ENCODE measurements at regions not wholly inside any gene's neighbourhood (a gene's known extent, or its start where the extent isn't known, plus 50 kb on each side); places are given as distances from the start of the nearest gene placed in this dataset.
"Not testable (repeated sequence)": the region's sequence is repeated elsewhere in the genome, so short reads cannot be mapped to it uniquely, and the experiment has no call there.

DNA sequence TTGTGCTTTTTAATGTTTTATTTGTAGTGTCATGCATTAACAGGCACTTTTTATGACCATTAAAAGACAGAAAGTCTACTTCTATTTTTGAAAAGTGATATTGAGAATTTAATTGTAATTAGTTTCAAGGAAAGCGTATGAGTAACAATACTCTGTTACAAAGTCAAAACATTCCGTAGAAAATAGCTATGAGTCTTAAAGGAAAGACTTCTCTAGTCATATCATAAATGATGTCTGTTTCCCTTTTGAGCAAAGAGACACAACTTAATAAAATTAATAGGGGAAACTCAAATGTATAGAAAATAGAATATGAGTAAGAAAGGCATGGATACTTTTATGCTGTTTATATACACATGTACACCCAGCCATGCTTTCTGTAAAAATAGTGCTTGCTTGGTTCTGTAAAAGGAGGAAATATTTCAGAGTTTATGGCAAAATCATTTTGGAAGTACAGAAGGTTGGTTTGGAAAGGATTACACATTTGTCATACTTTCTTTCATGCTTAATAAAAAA is 107.8 kb upstream of the AHI1 start:
- DNase-seq, result no peak

DNA sequence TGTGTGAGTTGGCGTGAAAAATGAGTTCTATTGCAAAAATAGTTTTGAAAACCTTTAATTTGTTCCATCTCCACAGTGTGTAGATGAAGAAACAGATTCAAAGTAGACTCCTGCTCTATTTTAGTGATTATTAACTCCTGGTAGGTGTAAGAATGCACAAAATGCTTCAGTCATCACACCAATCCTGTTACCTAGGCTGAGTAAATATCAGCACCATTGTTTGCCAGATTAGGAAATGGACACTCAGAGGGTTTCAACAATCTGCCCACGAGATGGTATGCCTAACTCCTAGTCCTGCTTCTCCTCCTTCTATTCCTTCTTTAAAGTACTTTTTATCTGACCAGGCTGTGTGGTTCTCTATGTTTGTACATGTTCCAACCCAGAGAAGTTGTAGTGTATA is 108.9 kb upstream of the AHI1 start:
- DNase-seq, result no peak

DNA sequence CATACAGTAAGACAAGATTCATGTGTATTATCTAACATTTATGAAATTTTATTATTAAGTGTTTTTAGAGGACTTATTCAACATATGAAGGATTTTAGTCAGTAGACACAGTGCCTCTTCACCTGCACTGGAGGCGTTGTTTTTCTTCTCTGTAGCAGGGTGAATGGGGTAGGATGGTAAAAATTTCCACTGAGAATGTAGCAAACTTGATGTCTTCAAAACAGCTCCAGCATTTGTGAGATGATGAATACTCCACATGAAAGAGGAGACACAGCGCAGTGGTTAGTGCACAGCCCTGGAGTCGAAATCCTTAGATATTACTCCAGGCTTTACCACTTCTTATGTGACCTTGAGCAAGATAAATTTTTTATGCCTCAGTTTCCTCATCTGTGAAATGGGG is 110.5 kb upstream of the AHI1 start:
- no peak for DNase-seq

DNA sequence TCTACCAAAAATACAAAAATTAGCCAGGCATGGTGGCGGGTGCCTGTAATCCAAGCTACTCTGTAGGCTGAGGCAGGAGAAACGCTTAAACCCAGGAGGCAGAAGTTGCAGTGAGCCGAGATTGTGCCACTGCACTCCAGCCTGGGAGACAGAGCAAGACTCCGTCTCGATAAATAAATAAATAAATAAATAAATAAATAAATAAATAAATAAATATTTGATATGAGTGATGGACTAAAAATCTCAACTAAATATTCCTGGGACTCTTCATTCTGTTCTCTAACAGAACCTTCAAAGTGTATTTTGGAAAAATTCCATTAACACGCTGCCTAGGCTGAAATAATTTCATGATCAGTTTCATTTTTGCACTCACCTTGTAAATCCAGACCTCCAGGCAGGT is 112.7 kb upstream of the AHI1 start:
- DNase-seq, result not testable (repeated sequence)

DNA sequence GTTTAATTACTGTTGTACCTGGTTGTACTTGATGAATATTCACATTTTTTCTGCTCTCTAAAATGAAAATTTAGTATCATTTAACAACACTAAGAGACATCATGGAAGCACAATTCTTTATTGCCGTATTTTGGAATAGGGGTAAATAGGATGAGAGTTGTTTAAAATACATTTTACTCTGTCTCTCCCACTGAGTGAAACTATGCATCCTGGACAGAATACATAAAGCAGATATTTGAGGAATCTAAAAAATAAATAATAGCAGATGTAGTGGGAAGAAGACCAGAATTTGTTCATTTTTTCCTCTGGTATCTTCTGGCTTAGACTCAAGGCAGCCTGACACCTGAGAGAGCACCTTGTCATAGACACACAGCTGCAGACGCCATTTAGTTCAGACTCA is 119.1 kb upstream of the AHI1 start:
- no peak for DNase-seq

DNA sequence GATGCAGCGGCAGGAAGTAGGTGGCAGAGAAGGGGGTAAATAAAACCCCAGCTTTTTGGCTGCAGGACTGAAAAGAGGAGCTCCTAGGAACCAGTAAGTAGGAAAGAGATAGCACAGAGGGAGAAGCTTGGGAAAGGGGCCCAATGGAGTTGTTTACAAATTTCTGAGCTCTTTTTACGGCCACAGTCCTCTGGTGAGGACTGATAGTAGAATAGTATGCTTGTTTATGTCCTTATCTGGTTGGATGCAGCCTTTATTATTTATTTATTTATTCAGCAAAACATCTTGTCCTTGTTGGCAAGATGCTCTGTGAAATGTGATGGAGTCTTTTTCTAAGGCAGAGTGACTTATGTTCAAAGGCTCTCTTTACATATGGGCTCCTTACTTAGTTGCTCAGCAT is 119.7 kb upstream of the AHI1 start:
- no peak for DNase-seq

DNA sequence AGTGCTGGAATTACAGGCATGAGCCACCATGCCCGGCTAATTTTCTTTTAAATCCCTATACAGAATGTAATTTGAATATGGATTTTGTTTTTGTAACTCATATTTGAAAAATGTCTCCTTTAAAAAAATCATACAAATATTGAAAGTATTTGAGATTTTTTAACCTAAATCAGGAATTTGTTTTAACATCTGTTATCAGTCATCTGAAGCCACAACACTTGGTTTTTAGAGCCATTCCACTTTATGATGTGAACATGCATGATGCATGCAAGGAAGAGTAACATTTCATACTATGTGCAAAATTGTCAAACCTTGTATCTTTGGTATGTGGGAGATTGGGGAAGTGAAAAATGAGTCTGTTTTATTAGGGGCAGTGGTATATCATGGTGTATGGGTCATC is 124.5 kb upstream of the AHI1 start:
- no peak for DNase-seq

DNA sequence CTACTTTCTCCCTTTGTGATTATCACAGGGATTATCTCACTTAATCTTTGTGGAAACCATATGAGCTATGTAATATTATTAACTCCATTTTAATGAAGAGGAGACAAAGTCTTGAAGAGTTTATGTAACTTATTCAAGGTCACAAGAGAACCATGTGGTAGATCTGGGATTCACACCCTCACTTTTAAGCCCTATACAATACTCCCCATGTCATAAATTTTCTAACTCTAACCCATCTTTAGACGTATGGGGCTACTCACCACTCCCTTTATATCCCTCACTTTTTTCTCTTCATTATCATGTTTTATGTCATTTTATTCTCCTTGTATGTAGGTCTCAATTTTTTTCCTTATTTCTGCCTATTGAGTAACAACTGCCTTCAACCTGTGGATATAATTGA is 126.4 kb upstream of the AHI1 start:
- no peak for DNase-seq

DNA sequence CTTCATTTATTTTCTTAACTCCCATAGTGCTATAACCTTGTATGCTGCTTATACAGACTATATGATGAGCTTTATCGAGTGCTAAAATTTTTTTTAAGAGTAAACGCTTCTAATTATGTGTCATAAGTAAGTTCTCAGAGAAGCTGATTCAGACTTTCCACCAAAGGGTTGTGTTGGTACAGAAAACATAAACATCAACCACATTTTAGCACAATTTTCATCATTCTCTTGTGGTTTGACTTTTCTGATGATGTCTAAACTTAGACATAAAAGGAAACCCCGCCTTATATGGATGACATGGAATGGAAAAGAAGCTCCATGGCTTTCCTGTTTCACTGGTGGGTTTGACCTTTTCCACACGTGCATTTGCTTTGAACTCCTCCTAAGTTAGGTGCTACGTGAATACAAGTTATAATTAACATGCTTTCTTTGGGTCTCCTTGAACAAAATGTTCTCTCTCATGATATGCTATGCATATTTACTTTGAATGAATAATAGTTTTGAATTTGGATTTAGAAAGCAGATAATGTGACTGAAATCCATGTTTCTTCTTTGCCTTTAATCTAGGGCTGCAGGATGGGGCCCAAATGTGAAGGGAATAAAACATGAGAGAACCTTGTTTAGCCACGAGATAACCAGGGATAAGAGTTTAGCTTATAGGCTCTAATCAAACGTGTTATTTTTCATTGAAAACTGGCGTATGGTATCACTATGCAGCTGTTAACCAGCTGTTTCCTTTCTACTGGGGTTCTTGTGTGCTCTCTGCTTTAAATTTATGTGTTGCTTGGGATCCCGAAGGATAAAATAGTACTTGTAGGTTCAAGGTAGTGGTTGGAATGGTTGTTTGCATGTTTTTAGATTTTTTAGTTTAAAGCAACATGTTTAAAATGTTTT is 127.1 kb upstream of the AHI1 start:
- no peak for DNase-seq

DNA sequence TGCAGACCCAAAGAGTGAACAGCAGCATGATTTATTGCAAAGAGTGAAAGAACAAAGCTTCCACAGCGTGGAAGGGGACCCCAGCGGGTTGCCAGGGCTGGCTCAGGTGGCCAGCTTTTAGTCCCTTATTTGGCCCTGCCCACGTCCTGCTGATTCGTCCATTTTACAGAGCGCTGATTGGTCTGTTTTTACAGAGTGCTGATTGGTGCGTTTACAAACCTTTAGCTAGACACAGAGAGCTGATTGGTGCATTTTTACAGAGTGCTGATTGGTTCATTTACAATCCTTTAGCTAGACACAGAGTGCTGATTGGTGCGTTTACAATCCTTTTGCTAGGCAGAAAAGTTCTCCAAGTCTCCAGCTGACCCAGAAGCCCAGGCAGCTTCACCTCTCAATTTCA is 128.5 kb upstream of the AHI1 start:
- DNase-seq, result not testable (repeated sequence)

DNA sequence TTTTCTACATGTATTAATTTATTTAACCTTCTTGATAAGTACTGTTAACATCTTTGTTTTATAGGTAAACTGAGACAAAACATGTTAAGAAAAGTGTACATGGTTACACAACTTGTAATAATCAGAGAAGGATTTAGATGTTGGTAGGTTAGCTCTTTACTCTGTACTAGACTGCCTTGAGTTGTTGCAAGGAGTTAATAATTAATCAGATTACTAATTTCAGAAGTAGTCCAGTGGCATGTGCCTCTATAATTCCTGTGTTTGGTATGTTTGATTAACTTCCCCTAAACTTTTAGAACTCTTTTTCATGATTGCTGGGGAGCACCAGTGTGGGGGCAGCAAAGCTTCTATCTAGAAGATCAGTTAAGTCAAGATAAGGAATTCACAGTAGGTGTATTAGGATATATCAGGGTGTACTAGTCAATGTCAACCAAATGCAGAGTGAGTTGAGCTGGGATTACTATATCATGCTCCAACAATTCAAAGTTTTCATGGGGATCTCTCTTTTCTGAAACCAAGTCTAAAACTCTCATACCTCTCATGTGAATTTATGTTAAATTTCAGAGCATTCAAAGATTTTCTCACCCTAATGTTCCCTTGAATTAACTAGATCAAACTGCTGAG is 129.7 kb upstream of the AHI1 start:
- DNase-seq, result no peak

DNA sequence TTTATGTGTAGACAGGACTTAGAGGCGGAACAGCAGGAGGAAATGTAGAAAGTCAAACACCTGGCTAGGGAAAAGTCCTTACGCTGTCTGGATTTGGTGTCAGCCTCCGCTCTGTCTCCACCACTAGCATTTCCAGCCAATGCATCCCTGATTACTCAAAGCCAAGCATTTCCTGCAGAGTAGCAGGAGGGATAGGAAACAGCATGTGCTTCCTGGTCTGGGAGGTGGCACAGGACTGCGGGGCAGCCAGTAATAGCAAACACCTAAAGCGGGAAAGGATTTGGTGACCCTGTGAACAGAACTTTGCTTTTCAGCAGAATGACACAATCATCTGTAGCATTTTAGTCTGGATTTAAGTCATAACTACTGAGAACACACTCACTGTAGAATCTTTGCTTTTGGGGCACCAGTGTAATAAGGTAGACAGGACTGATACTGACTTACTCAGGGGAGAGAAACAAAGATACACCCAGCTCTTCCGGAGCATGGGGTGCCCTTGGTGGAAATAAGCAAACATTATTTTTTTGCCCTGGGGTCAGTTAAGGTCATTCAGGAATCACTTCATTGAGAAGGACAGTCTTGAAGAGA is 133.3 kb upstream of the AHI1 start:
- no peak for DNase-seq

DNA sequence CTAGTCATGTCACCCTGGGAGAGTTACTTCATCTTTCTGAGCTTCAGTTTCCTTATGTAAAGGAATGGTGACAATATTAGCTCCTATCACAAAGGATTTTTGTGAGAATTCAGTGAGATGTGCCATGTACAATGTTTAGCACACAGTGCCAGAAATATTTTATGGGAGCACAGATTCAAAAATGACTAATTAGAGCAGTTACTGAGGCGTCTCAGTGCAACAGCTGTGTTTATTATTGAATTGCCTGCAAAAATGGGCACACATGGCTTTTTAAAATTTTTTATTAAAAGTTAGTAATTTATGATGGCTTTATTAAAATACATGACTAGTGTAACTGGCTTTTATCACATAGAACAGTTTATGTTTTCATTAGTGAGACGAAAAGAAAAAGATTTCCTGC is 134.3 kb upstream of the AHI1 start:
- no peak for DNase-seq

DNA sequence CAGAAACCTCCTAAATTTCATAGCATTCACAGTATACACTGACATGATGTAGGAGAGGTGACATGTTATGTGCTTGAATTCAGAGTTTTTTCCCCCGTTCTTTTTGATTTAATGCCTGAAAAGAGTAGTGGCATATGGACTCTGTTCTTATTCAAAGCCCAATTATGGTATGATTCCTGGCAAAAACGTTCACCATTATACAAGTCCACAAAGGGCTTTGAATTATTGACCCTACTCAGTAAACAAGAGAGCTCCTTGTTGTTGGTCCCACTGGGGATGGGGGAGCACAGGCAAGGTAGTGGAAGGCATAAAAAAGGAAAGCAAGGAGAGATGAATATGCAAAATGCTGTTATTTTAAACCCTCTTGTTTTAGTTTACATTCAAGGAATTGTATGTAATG is 136.0 kb upstream of the AHI1 start:
- no peak for DNase-seq

DNA sequence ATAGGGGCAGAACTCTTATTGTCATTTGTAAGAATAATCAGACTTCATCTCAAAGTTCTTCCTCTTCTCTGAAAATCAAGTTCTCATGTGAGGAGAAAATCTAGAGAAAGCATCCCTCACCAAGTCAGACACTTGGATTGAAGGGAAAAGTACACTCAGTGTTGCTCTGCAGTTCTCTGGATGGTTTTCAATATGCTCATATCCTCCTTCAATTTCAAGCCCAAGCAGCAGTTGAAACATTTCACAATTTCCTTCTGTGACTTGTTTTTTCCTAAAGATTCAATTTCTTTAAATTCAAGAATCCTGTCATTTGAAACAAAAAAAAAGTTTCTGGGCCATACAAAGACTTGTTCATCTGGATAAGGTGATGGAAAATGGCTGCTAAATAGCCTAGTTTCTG is 140.2 kb upstream of the AHI1 start:
- no peak for DNase-seq

DNA sequence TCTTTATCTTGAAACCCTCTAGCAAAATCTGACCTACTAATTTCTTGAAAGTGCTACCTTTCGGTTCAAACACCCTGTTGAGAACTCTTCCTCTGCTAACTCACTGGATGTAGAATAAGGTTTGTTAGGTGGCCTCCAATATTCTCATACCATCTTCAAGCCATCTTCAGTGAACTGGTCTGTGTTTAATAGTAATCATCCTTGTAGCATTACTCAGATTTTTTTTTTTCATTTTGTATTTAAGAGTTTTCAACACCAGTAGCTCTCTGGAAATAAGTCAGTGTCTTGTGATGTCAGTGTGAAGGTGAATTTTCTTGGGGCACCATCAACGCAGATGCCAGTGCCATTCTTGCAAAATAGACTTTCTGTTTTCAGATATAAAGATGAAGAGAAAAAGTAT is 140.6 kb upstream of the AHI1 start:
- DNase-seq, result no peak

DNA sequence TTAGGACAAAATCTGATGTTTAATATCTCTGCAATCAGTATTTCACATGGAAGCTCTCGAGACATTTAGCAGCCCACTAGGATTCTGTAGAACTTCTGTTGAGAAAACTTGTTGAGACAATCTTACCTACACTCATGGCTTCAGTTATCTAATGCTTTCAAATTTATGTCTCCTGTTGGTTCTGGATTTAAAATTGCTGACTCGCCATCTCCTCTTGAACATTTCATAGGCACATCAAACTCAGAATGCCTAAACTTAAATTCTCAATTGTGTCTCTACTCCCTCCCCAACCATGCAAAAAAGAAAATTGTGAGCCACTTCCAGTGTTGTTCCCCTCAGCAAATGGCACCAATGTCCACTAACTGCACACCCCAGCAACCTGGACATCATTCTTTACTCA is 142.5 kb upstream of the AHI1 start:
- DNase-seq, result no peak

DNA sequence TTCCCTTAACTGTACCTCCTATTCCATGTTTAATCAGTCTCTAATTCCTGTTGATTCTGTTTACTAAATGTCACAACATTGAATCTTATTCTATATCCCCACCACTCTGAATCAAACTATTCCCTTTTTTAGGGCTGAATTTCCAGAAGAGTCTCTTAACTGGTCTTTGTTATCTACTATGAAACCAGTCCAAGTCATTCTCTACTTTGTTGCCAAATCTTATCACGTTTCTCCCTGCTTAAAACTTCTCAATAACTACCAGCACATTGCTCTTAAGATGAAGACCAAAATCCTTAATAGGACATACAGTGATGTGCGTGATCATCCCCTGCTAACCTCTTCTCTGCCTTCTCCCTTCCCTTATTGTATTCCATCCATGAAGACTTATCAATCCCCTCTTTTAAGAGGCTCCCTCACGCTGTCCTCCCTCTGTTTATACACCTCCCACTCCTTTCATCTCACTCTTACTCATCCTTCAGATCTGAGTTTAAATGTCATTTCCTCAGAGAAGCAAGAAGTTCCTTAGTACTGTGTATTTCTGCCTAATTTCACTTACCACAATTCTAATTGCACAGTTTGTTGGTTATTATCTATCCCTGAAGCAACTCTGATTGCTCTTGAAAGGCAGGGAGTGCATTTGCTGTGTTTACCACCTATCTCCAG is 143.0 kb upstream of the AHI1 start:
- DNase-seq, result peak in 2 of 4 experiments; percentile 12 to 20

DNA sequence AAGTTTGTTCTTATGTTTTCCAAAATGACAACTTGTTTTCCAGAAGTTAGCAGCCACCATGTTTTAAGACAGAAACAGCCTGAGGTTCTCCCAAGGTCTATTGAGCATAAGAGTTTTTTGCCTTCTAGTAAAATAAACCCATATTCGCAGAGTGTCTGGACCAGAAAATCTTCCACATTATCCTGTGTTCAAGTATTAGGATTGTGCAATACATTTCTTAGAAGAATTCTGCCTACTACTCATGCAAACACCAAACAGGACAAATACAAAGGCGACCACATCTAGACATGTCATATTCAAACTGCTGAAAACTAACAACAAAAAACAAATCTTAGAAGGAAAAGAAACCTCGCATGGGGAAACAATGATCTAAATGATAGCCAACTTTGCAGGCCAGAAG is 145.4 kb upstream of the AHI1 start:
- DNase-seq, result no peak

DNA sequence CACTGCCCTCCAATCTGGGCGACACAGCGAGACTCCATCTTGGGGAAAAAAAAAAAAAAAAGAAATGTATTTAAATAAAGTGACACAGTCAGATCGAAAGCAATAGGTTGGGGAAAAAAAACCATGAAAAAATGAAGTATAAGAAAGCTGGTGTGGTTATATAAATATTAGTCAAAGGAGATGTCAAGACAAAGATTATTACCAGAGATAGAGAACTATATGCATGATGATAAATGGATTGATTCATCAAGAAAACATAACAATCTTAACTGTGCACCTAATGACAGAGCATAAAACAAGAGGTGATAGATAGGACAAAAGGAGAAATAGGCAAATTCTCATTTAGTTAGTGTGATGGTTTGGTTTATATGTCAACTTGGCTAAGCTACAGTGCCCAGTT is 146.9 kb upstream of the AHI1 start:
- no peak for DNase-seq

DNA sequence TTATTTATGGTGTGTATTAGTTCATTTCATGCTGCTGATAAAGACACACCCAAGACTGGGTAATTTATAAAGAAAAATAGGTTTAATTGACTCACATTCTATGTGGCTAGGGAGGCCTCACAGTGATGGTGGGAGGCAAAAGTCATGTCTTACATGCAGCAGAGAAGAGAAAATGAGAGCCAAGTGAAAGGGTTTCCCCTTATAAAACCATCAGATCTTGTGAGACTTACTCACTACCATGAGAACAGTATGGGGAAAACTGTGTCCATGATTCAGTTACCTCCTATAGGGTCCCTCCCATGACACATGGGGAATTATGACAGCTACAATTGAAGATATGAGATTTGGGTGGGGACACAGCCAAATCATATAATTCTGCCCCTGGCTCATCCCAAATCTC is 150.0 kb upstream of the AHI1 start:
- peak in 1 of 4 experiments; percentile 1 for DNase-seq

DNA sequence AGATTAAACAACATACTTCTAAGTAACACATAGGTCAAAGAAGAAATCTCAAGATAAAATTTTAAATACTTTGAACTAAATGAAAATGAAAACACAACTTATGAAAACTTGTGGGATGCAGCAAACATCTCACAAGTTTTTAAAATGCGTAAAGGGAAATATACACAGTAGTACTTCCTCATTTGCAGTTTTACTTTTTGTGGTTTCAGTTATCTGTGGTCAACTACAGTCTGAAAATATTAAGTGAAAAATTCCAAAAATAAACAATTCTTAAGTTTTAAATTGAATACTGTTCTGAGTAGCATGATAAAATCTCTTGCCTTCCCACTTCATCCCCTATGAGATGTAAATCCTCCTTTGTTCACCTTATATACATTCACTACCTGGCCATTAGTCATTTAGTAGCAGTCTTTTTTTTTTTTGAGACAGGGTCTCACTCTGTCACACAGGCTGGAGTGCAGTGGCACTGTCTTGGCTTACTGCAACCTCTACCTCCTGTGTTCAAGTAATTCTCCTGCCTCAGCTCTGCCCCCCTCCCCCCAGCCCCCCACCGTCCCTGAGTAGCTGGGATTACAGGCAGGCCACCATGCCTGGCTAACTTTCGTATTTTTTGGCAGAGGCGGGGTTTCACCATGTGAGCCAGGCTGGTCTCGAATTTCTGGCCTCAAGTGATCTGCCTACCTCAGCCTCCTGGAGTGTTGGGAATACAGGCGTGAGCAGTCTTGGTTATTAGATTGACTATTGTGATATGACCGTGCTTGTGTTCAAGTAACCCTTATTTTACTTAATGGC is 154.6 kb upstream of the AHI1 start:
- peak in 2 of 4 experiments; percentile 42 to 46 for DNase-seq

Measured in suppressor macrophage (primary cell).